GM18511 (cell line): ENCODE measurements at regions not wholly inside any gene's neighbourhood (a gene's known extent, or its start where the extent isn't known, plus 50 kb on each side); places are given as distances from the start of the nearest gene placed in this dataset.

Experiments
- ATAC-seq: cut with Tn5 transposase; IDR thresholded peaks from one replicate; pipeline ENCODE4 v1.9.1; 2021; ENCODE audit warnings: mild to moderate bottlenecking, moderate library complexity; ENCODE audit not compliant: unreplicated experiment

DNA sequence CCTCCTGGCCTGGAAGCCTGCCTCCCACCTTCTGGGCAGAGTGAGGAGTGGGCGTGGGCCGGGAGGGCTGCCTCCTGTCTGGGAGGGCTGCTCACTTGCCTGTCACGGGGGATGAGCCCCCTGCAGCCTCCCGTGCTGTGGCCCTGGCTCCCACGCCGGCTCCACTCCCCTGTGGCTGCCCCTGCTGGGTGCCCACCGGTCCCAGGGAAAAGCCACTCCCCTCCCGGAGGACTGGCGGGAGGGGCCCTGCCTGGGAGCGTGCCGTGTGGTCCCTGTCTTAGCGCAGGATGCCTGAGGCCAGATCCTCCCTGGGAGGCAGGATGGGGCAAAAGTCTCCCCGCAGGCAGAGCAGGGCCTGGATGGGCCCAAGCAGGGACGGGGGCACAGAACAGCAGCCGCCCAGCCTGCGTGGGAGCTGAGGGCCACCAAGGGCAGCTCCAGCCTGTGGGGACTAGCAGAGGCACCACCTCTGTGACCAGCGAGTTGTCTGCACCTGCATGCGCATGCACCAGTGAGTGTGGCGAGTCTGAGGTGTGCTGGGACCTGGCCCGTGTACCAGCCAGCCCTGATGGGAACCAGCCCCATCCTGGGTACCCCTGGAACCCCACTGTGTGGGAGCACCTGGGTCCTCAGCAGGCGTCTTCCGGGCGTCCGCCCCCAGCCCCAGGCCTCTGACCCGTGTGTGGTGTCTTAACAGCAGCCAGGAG is 339.9 kb downstream of the SEC14L1 start:
- no peak for ATAC-seq

DNA sequence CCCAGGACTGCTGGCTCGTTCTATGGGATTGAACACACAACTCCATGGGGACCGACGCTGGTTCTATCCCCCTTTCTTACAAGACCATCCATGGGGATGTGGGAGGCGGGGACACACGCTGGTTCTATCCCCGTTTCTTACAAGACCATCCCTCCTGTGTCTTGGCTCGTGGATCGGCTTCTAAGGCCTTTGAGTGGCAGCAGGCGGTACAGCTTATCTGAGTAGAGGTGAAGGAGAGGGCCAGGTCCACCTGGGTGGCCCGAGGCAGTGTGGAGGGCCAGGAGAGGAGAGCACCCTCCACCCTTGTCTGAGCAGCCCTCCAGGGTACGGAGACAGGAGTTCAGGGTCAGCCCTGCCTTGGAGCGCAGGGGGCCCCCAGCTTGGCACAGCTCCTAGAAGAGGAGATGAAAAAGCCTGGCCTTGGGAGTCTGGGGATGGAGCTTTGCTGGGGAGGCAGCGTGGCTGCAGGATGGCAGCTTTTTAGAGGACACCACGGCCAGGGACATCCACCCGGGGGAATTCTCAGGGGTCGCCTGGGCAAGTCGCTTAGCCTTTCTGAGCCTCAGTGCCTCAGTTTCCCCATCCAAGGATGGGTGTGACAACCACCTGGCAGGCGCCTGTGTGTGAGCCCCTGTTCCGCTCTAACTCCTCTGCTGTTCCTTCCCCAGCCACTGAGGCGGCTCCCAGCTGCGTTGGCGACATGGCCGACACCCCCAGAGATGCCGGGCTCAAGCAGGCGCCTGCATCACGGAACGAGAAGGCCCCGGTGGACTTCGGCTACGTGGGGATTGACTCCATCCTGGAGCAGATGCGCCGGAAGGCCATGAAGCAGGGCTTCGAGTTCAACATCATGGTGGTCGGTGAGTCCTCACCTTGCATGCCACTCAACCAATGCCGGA is 341.0 kb downstream of the SEC14L1 start:
- ATAC-seq: no peak

DNA sequence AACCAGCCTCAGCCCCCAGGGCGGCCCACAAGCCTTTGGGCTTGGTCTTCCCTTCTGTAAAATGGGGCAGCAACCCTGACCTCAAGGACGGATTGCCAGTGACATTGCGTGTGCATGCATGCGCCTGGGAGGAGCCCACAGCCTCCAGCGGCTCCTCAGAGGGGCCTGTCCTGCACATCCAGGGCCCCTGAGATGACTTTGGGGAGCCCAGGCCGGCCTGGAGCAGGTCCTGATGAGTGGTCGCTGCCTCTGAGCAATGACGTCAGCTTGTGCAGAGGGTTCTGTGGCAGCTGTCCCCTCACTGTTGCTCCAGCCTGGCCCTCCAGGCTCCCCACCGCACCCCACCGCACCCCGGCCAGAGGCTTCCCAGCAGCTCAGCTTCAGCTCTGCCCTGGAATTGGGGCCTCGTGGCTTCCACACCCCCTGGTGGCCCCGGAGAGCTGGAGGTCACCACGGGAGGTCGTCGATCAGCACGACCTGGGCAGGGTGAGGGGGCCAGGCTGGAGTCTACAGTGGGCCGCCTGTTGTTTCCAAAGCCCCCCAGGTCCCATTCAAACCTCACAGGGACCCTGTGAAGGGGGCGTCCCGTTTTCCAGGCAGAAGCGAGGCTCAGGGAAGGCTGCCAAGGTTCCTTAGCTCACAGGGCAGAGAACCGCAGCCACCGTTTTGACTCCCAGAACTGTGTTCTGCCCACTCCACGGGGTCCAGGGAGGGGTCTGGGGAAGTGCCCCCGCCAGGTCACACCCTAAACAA is 341.8 kb downstream of the SEC14L1 start:
- no peak for ATAC-seq

DNA sequence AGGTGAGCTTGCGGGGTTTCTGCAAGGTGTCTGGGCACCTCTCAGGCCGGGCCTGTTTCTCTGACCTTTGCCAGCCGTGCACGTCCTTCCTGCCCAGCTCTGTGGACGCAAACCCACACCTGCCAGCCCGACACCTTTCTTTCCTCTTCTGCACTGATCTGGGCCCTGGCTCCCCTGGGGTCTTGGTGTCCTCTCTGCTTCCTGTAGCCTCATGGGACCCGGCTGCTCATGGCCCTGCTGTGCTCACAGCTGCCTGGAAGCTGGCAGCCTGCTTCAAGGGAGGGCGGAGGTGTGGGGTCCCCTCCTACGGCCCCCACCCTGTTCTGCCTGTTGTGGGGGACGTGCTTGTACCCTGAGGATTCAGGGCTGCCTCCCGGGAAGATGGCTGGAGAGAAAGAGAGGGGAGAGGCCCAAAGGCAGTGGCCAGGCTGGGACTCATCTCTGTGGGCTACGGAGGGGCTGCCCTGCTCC is 342.4 kb downstream of the SEC14L1 start:
- no peak for ATAC-seq

DNA sequence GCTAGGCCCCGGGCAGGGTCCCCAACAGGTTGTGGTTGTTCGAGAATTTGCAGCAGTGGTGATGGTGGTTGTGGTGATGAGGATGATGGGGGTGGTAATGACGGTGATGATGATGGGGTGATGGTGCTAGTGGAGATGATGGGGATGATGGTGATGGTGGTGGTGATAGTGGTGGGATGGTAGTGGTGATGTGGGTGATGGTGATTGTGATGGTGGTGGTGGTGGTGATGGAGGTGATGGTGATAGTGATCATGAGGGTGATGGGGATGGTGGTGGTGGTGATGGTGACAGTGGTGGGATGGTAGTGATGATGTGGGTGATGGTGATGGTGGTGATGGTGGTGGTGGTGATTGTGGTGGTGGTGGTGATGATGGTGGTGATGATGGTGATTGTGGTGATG is 343.3 kb downstream of the SEC14L1 start:
- no peak for ATAC-seq

DNA sequence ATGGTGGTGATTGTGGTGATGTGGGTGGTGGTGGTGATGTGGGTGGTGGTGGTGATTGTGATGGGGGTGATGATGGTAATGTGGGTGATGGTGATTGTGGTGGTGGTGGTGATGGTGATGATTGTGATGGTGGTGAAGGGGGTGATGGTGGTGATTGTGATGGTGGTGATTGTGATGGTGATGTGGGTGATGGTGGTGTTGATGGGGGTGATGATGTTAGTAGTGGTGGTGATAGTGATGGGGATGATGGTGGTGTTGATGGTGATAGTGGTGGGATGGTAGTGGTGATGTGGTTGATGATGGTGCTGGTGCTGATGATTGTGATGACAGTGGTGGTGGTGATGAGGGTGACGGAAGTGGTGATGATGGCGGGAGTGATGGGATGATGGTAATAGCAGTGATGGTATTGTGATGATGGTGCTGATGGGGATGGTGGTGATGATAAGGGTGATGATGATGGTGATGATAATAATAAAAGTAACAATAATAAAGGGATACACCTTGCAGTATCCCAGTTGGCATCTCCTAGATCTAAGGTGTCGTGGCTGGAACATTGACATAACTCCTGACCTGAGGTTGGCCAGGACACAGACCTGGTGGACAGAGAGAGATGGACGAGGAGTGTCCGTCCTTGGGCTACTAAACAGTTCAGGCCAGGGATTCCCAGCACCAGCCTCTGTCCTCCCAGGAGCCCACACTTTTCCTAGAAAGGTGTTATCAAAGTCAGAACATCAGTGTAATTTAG is 344.5 kb downstream of the SEC14L1 start:
- no peak for ATAC-seq

DNA sequence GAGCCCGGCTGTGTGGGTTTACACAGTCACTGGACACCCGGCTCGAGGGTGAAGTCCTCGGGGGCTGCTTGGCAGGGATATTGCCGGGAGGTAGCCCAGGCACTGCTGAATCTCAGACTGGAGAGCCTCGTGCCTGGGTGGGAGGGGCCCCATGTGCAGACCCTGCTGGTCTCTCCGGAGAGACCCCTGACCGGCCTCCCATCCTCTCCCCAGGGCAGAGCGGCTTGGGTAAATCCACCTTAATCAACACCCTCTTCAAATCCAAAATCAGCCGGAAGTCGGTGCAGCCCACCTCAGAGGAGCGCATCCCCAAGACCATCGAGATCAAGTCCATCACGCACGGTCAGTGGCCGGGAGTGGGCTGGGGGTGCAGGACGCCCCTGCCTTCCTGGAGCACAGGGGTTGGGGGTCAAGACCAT is 346.5 kb downstream of the SEC14L1 start:
- ATAC-seq: no peak

DNA sequence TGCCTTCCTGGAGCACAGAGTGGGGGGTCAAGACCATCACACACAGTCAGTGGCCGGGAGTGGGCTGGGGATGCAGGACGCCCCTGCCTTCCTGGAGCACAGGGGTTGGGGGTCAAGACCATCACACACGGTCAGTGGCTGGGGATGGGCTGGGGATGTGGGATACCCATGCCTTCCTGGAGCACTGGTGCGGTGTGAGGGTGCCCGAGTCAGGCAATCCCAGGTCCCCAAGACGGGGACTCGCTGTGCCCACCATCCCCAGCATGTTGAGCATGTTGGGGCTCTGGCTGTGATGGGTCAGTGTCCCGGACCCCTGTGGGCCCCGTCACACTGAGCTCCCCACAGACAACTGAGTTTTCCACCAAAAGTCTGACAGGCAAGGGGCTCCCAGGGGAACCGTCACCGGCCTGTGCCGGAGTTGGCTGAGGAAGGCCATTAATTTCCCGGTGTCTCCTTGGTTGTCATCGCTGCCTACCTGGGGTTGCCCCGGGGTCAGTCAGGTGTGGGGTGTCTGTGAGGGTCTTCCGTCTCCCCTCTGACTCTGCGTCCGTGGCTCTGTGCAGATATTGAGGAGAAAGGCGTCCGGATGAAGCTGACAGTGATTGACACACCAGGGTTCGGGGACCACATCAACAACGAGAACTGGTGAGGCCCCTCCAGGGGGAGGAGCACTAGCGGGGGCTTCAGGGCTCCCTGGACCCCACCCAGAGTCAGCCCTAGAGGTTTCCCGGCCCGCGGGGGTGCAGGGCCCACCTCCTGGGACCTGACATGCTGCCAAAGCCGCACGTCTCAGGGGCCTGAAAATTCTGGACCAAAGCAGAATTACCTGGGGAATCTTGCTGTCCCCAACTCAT is 347.1 kb downstream of the SEC14L1 start:
- ATAC-seq: no peak

DNA sequence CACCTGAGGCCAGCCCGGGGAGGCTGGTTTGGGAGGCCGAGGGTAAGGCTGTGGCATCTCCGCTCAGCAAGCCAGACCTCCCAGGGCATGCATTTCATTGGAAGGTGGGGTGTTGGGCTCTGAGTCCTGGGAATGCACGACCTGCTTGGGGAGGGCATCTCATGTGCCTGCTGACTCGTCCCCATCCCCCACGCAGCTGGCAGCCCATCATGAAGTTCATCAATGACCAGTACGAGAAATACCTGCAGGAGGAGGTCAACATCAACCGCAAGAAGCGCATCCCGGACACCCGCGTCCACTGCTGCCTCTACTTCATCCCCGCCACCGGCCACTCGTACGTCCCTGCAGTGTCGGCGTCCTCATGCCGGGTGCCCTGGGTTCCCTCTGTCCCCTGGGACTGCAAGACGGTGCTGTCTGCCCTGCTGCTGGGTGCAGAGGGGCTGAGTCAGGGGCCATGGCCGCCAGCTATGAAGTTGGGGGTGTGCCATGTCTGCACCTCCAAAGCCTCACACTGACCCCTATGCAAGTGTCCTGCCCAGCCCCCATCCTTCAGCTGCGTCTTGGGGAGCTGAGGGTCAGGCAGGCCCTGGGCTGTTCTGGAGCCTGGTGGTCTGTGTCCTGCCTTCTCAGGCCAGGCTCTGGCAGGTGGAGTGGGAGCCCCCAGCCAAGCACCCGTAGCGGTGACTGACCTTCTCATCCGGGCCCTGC is 347.9 kb downstream of the SEC14L1 start:
- ATAC-seq: no peak

DNA sequence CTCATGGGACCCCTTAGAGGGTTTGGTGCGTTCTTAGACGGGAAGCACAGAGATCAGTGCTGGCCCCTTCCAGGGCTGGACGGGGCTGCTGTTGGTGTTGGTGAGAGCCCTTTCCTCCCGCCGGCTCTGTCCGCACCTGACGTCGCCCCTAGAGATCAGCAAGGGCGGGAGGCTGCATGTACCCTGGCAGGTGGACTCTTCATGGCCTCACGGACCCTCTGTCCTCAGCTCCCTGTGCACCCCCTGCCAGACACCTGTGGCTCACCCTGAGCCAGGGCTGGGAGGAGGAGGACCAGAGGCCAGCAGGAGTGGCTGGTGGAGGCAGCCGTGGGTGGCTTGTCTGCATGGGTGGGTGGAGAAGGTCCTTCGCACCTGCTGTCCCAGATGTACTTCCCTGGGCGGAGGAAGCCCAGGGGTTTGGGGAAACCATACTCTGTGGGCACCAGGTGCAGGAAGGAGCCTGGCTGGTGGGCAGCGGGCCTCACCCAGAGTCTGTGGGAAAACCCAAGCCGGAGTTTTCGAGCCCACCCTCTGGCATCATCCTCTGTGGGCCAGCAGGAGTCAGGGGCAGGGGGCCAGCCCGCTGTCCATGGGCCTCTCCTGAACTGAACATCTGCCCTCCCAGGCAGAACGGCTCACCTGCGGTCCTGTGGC is 348.6 kb downstream of the SEC14L1 start:
- ATAC-seq: no peak

DNA sequence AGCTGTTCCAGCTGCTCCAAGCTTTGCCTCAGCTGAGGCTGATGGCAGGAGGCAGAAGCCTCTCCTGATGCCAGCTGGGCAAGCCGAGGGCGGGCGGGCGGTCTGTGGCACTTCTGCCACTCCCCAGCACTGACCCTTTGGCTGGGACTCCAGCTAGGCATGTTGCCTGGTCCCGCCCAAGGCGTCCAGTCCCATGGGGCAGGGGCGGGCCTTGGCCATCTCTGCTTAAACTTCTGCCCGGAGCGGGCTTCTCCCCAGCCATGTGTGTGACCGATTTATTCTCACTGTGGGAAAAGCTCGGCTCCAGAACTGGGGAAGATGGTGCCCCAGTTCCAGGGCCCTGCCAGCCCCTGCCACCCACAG is 349.1 kb downstream of the SEC14L1 start:
- ATAC-seq: no peak

DNA sequence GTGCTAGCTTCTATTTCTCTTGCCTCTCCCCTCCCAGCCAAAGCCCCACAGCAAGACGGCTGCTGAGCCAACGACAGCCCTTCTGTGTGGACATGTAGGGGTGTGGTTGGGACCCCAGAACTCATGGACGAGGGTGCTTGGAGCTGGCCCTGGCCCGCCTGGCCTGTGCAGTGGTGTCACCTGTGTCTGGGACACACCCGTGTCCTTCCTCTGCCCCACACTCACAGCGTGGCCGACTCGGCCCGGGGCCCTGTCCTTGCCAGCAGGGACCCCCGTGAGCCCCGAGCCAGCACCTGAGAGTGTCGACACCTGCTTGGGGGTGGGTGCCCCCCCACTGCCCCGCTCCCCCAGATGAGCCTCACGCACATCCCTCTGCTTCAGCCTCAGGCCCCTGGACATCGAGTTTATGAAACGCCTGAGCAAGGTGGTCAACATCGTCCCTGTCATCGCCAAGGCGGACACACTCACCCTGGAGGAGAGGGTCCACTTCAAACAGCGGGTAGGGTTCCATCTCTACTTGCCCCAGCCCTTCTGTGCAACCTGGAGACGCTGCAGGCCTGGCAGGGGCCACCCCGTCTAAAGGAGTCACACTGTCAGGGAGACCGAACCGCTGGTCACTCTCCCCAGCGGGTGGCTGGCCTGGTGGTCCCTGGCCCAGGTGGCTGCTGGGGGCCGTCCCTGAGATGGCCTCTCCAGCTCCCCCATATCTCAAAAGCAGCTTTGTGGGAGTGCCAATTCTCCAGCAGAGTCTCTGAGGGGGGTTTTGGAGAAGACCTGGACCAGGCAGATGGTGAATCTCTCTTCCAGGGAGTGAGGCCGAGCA is 349.8 kb downstream of the SEC14L1 start:
- no peak for ATAC-seq

DNA sequence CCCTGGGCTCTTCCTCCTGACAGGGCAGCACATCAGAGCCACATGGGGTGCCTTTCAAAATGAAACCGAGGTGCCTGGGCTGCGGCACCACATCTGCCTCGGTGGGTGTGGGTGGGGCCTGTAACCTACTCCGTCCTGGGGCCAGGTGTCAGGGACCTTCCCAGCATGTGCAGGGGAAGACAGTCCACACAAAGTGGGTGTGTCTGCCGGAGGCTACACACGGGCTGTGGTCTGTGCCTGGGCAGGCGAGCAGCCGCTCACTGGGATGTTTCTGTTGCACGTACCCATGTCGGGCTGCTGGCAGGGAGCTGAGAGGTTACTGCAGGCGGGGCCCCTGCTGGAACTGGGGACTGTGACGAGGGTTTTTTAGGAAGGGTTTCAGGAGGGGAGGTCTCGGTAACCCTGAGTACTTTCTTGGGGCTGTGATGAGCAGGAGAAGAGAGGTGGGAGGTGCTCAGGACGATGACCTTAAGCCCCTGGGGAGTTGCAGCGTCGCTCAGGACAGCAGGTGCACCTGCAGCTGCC is 351.2 kb downstream of the SEC14L1 start:
- ATAC-seq: no peak

DNA sequence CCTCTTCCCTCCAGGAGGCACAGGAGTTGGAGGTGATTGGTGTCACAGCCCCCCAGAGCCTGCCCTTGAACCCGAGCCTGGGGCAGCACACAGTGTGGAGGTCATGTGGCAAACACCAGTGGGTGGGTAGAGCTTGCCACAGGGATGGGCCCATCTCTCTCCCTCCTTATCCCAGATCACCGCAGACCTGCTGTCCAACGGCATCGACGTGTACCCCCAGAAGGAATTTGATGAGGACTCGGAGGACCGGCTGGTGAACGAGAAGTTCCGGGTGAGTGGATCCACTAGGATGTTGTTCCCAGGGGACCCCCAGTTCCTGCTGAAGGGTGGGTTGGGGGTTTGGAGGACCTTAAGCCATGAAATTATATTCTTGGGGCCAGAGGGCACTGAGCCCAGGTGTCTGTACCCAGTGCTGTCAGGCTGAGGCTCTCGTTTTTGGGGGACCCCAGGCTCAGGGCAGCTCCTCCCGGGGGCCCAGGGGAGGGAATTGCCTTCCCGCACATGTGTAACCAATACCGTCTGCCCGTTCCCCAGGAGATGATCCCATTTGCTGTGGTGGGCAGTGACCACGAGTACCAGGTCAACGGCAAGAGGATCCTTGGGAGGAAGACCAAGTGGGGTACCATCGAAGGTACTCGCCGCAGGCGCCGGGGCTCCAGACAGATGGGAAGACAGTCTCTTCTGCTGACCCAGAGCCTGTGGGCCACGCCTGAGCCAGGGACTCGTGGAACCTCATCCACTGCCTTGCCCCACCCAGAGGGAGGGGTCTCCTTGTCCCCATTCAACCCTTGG is 351.9 kb downstream of the SEC14L1 start:
- ATAC-seq: no peak

DNA sequence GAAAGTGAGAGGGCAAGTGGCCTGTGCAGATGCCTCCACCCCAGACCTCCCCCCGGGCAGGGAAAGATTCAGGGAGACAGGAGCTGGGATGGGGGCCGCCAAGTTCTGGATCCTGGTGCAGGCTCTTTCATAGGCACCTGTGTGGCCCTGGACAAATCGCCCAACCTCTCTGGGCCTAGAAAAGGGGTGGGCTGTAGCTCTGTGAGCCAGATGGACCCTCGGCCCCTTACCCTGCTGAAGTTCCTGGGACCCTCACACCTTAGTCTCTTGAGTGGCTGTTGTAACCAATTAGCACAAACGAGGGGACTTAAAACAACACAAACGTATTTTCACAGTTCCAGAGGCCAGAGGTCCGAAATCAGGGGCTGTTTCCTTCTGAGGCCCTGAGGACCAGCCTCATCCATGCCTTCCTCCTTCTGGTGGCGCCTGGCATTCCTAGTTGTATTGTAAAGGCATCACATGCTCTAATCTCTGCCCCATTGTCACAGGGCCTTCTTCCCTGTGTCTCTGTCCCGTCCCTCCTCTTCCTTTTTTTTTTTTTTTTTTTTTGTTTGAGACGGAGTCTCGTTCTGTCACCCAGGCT is 352.6 kb downstream of the SEC14L1 start:
- no peak for ATAC-seq

DNA sequence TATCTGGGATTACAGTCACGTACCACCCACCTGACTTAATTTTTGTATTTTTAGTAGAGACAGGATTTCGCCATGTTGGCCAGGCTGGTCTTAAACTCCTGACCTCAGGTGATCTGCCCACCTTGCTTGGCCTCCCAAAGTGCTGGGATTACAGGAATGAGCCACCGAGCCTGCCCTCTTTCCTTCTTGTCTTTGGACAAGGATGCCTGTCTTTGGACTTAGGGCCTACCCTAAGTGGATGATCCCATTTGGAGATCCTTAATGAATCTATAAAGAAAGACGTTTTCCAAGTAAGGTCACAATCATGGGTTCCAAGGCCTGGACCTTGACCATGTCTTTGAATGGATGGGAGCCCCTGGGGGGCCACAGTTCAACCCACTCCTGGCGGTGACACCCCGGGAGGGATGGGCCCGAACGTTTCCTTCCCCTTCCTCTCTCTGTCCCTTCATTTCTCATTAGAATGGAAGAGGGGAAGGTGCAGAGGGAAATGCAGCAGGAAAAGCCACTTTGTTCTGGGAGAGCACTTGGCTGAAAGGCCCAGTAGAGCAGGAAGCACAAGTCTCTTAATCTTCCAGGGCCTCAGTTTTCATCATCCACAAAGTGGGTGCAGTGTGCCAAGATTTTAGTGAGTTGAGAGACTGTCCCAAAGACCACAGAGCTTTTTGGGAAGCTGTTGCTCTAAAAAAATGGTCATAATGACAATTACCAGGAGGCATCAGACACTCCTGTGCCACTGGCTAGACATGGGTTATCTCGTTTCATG is 353.3 kb downstream of the SEC14L1 start:
- ATAC-seq: no peak
